ENCODE measurements at regions not wholly inside any gene's neighbourhood (a gene's known extent, or its start where the extent isn't known, plus 50 kb on each side); places are given as distances from the start of the nearest gene placed in this dataset.
A peak's percentile ranks its signal among the peaks of the same experiment; 100 is the strongest.

DNA sequence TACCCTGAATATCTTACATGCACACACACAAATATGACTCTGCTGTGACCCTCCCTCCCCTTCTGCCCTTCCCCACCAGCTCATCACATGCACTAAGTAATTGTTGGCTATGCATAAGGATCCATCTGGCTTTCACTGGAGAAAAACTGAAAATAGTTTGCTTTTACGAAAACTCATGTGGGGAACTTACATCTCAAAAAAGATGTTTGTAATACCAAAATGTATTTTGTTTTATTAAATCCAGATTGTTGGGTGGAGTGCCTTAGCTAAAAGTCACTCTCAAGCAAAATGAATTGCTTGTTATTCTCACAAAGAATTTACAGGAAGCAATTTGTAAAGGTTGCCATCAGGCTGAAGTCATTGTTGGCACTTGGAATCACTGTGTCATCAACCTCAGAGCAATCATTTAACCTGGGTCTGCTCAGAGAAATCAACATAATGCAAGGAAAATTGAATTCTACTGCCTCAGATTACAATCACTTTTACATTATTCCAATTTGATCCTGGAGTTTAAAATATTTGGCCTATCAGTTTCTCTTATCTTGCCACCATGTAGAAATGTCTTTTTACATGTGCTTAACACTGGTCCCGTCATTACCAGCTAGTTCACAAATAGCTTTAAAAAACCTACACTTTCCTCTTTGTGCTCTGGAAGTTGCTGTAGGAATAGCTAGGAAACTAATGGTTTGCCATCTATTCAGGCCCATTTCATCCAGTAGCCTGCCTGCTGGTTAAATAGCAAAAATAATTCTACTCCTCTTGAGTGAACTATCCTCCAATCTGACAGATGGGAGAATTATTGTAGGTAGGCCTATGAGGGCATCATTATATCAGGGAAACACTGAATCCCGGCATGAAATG is 90.3 kb upstream of the TMEM17 start:
- DNase-seq (ENCODE audit: low read depth) = peak; percentile 81

DNA sequence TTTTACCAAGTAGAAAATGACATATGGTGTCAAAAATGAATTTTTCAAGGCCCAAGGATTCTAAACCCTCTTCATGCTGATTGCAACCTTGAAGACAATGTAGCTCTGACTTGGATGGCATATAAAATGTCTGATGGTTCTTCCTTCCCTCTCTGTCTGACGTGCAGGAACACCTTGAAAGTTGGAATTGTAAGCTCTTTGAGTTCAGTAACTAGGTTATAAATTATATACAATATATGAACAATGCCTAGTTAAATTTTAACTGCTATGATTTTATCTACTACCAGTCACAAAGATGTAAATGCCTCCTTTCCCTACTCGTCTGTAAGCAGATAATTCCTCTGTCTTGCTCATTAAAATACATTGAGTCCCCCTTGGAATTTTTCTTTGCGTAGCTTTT is 89.5 kb upstream of the TMEM17 start:
- no peak for DNase-seq (ENCODE audit: low read depth)

DNA sequence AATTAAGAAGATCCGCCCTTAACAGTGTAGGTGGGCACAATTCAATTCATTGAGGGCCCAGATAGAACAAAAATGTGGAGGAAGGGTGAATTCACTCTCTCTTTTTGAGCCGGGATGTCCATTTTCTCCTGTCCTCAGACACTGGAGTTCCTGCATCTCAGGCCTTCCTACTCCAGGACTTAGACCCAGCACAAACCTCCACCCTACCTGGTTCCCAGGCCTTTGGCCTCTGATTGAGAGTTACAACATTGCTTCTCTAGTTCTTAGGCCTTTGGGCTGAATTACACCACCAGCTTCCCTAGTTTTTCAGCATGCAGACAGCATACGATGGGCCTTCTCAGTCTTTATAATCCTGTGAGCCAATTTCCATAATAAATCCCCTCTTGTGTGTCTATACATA is 87.8 kb upstream of the TMEM17 start:
- DNase-seq (ENCODE audit: low read depth) = no peak

DNA sequence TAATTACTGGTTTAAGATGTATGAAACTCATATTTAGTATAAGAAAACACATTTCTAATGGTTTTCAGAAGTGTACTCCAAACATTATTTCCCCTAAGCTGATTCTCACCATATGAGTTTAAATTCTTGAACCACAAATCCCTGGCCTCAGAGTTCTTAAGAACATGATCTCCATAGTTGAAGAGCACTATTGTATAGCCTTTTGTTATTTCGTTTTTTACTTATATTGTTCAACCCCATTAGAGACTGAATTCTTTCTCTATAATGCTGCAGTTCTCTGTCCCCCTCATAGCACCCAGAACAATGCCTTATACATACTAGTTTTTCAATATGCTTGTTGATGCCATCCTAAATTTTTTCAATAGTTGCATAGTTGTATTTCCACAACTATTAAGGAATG is 85.5 kb upstream of the TMEM17 start:
- DNase-seq (ENCODE audit: low read depth) = no peak

DNA sequence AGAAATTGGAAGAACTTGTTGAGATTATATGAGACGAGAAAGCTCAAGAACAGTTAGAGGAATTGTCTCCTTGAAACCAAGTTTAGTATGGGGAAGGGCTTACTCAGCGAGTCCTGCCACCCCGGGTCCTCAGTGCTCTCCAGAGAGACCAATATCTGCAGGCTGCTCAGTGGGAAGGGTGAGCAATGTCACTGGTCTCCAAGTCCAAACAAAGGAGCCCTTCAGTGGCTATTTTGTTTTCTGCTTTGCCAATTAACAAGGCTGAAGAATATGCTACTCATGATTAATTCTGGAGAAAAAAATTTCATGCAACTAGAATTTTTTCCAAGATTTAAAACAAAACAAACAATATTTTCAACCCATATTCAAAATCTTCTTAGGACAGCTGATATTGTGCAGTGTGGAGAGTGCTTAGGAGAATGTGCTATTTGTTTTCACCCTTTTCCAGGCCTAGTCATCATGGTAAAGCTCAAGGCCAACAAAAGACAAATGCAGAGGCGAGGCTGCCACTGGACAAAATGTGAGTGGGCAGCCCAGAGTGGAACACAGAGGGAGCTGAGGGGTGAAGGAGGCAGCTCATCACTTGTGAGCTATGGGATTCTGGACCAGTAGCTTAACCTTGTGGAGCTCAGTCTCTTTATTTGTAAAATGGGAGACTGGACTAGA is 83.8 kb upstream of the TMEM17 start:
- no peak for DNase-seq (ENCODE audit: low read depth)

DNA sequence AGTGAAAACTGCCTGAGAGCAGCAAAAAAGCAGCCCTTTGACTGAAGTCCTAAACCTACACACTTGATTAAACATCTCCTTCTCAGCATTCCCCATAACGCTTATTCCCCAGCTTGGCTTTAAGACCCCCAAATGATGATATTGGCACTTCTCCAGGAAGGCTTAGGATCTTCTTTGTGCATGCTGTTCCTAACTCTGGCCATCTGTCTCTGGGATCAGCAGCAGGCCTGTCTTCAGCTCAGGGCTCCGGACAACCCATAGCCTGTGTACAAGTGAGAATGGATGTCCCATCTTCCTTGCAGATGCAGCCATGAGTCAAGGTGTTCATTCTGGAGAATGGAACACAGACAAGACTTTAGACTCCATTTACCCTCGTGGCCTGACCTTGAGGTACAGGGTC is 81.6 kb upstream of the TMEM17 start:
- no peak for DNase-seq (ENCODE audit: low read depth)

DNA sequence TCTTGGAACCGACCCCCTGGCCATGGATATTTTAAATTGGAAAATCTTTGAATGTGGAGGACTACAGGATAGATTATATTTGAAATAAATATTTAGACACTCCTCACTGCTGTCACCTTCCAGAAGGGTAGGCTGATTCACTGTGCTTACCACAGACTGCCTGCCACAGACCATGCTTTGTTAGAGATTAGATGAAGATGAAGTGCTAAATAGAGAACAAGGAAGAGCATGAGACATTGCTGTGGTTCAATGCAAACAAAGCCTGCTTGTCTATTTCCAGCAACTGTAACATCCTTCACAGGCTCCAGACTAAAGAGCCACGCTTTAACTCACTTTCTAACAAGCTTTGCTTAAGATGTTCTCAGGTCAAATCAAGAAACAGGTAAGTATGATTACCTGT is 81.0 kb upstream of the TMEM17 start:
- no peak for DNase-seq (ENCODE audit: low read depth)

DNA sequence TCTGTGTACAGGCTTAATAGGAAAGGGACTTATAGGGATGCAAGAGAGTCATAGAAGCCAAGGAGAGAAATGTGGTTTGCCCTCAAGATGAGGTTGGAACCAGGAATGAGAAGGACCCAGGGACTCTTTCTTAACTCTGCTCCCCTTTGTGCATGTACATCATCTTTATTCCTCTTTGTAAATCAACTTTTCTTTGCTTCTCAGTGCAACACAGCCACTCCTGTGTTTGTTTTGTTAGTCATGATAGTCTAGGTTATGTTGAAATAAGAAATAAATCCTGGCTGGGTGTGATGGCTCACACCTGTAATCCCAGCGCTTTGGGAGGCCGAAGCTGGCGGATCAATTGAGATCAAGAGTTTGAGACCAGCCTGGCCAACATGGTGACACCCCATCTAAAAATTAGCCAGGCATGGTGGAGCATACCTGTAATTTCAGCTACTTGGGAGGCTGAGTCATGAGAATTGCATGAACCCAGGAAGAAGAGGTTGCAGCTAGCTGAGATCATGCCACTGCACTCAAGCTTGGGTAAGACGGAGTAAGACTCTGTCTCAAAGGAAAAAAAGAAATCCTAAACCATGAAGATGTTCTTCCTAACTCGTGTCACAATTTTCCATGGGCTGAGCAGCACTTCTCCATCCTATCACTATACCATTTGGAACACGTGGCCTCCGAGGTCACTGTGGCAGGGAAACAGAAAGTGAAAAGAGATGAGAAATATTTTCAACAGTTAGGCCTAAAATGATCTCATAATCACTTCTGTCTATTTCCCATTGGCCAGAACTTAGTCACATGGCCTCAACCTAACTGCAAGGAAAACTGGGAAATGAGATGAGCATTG is 73.0 kb upstream of the TMEM17 start:
- DNase-seq (ENCODE audit: low read depth) = peak; percentile 69

DNA sequence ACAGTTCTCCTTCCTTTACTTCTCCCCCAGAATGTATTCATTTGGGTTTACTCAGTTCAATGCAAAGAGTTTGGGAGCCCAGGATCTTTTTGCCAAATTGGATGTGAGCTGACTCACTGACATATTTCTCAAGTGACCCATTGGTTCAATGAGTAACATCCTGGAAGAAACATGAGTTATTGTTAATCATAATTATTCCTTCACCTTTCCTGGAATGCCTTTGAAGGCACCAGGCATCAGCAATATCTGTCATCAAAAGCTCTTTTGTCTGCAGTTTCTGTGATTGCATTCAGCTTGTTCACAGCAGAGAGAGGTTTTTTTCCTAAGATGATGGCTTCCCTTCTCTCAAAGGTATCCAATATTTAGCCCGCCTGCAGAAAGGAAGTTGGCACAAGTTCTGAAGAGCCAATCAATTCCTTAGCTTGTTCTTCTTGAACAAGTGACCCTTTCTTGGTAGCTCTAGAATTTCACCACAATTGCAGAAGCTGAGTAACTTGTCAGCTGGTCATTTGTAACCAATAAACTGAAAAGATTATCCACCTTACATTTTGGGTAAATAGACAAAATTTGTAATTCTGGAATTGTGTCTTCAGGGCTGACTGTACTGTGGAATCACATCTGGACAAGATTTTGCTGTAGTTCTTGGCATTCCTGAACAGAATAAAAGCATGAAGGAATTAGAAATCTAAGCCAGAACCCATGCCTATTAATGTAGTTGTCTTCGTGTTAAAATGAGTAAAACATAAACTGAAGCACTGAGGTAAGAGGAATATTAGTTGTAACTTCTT is 72.2 kb upstream of the TMEM17 start:
- peak; percentile 80 for DNase-seq (ENCODE audit: low read depth)

DNA sequence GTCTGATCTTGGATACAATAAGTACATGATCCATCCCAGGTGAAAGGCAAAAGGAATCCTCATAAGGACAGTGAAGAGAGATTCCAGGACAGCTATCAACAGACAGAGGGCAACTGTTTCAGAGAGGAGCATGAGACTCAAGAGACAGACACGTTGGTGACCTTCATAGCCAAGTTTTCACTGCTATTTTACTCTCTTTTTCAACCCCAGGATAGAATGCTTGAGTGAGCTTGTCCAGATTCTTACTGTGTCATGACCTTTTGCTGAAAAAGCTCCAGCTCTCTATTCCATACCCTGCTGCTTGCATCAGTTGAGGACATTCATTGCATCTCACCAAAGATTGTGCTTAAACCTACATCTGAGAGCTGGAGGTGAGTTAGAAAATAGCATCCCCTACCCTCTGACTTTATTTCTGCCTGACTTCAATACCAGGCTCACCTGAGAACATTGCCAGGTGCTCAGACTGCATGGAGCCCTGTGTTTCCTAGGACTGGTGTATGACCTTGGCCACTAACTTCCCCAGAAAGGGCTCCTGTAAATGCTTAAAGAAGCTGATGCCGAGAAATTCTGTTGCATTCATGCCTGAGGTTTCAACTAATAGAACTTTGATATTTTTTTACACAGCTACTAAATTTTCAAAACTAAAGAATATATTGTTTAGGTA is 70.4 kb upstream of the TMEM17 start:
- DNase-seq (ENCODE audit: low read depth) = no peak

DNA sequence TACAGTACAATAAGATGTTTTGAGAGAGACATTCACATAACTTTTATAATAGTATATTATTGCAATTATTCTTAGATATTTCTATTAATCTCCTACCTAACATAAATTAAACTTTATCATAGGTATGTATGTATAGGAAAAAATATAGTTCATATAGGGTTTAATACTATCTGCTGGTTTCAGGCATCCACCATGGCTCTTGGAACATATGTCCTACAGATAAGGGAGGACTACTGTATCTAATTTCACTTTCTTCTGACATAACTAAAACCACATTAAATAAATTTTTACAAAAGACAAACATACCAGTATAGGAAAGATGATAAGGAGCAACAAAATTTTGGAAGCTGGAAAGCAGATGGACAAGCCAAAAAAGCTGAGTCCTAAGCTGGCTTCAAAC is 67.9 kb upstream of the TMEM17 start:
- DNase-seq (ENCODE audit: low read depth) = no peak

DNA sequence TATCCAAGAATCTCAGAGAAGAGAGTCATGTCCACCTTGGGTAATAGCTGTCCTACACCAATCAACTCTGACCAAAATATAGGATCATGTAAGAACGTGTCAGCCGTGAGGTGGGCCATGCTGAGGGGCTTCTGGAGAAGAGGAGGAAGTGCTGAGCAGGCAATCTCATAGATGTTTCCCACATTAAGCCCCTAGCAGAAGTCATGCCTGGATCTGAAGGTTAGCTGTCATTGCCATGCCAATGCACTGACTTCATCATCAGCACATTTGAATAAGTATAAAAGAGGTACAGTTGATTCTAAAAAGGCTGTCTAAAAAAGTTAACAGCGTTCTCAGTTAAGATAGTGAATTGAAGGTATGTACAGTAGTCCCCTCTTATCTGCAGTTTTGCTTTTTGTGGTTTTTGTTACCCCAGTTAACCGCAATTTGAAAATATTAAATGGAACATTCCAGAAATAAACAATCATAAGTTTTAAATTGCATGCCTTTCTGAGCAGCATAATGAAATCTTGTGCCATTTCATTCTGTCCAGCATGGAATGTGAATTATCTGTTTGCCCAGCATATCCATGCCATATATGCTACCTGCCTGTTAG is 67.2 kb upstream of the TMEM17 start:
- DNase-seq (ENCODE audit: low read depth) = no peak

DNA sequence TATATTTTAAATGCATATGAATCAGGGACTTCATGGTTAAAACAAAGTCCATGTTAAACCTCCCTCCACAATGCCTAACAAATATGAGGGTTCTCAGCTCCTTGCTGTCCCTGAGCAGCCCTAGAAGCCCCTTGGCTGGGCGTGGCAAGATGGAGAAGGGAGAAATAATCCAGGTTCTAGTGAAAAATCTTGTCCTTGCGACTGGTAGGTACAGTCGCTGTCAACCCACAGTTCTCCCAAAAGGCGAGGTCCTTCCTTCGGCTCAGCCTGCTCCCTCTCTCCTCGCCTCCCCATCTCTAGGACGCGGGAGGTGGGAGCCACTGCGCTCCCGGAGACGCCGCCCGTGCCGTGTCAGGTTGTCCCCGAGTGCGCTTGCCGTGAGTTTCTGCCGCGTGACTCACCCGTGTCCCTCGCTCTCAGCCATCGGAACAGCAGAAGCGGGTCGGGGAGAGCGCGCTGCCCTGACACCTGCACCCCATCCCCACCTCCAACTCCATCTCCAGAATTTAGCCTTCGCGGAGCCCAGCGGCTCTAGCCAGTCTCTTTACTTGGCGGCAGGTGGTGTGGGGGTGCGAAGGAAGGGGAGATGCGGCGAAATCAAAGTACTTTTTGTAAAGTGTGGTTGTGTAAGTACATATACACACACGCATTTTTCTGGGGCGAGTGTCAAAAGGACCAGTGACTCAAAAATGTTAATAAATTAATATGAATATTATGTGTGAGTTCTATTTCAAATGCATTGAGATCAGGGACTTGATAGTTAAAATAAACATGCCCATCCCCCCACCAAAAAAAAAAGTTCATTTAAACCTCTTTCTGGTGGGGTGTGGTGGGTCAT is 65.1 kb upstream of the TMEM17 start:
- no peak for DNase-seq (ENCODE audit: low read depth)

DNA sequence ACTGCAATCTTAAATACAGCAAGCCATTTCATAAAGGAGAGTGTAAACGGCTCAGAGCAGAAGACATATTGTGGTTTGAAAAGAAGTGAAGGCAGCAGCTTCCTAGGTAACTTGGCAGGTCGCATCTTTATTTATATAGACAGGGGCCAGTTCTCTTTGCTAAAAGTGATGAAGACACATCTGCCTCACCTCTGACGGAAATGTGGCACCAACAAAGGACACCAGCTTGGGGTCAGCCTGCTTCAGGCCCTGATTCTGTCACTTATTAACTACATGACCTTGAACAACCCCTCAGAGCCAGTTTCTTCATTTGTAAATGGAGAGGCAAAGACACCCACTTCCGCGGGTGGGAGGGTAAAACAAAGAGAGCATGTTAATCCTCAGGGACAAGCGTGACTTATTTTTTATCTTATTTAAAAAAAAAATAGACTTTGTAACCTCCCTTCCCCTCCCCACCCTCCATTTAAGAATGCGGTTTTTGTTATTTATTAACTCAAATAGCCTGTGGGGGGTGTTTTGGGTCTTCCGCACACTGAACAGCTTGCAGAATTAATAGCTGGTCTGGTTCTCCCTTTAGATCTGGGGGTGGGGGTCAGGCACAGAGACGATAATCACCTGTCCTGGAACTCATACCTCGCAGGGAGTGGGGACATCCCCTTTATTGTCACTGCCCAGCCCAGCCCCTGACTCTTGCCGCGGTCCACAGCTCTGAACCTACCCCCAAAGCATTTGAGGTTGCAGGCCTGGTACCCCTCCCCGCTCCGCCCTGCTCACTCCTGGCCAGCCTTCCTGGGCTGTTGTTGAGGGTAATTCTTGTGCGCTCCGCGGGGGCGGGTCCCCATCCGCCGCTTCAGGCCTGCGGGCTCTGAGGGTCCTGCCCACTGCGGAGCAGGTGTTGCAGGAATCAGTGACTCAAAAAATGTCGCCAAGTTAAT is 64.2 kb upstream of the TMEM17 start:
- DNase-seq (ENCODE audit: low read depth) = no peak

DNA sequence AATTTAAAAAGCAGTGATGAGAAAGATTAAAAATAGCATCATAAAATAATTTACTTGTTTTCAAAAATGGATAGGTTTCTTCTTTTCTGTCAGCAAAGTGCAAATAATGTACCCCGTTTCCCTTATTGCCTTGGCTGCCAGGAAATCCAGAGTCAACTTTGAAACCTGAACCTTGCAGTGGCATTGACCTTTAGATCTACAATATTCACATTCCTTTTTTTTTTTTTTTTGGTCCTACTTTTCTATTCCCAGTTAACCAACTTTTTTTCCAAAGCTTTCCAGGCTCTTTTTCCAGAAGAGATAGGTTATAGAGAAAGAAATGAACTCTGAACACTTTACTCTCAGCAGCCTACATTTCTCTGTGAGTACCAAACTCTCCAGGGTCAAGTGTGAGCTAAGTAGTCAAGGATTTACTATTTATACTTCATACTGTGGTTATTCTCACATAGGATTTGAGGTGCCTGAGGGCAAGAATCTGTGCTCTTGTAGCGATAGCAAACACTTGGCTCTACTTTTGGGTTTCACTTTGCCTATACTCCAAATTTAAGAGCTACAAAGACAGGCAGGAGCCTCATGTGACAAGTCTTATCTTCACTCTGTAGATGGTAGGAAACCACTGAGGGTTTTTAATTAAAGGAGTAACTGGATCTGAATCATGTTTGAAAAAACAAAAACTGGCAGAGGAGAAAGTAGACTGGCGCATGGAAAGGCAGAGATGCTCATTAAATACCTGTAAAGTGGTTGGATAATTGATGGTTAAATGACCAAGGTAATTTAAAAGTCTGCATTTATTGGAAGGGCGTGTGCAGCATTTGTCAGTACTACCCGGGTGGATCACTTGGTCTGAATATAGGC is 63.2 kb upstream of the TMEM17 start:
- DNase-seq (ENCODE audit: low read depth) = no peak

DNA sequence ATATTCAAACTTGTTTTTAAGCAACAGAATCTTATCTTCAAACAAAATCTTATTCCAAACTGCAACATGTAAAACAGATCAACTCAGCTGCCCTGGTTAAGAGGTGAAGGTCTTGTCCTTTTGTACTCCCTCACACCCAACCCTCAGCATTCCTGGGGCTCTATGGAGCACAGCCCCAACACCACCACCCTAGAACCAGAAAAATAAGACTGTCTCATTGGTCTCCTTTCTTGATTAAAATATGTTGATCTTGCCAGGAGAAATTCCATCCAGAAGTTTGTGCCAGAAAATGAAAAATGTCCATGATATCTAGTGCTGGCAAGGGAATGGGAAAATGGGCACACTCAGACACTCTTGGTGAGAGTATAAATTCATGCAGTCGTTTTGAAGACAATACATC is 62.1 kb upstream of the TMEM17 start:
- no peak for DNase-seq (ENCODE audit: low read depth)

DNA sequence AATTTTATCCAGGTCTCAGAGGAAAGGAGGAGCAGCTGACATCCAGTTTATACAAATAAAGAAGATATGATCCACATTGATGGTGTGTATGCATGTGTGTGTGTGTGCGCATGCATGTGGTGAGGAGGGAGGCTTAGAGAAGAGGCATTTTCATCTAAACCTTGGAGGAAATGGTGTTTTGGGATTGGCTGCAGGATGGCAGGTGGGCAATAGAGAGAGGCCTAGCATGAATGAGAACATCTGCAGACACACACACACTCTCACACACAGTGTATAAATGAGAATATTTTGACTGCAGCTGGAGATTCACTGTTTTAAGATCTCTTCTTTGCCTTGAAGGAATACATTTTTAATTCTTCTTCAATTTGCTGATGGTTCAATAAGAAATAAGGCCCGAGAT is 61.7 kb upstream of the TMEM17 start:
- no peak for DNase-seq (ENCODE audit: low read depth)

DNA sequence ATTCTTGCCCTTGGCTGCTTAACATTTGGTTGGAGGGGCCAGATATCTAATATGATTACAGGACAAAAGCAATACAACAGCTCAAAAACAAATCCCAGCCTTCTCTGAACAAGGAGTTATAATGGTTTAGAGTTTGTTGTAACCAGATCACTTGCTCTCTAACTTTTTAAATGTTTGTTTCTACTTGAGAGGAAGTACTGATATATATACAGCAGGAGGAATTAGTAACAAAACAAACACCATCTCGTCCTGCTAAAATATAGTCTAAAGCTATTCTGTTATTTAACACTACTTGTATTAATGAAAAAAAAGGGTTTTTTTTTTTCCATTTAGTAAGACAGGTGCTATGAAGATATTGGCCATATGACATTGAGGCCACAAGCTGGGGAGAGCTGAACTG is 60.9 kb upstream of the TMEM17 start:
- no peak for DNase-seq (ENCODE audit: low read depth)

Measured in fibroblast of the conjunctiva (primary cell).